DMS153 treated with DMSO at 0.1 percent for 48 hours (cell line): ENCODE measurements at regions not wholly inside any gene's neighbourhood (a gene's known extent, or its start where the extent isn't known, plus 50 kb on each side); places are given as distances from the start of the nearest gene placed in this dataset.

Experiments used
- DNase-seq: peaks from one replicate; lab custom pipeline; 2025; ENCODE audit not compliant: unreplicated experiment; lab: John Stamatoyannopoulos, UW

GRCh38 chr2:121041516-121041915, 243.5 kb downstream of the TFCP2L1 start:
- no peak for DNase-seq

- DNase-seq: no peak
Observed at GRCh38 chr2:121043061-121043826, 241.8 kb downstream of the TFCP2L1 start.

DNA sequence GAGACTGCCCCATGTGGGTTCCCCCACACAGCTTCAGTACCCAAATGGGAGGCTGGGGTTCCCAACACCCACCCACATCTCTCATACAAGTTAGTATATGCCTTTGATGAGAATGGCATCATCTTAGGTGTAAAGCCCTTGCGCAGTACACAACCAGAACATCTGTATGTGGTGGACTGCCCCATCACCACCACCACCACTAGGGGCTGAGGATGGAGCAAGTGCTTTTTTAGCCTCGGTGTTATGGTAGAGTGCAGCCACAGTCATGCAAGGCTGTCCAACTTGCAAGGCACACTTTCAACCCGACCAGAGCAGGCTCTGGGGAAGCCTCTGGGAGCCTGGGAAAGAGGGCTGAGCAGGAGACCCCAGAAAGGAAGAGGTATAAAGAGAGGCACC, 241.2 kb downstream of the TFCP2L1 start:
- DNase-seq: no peak

- DNase-seq: no peak
Observed at GRCh38 chr2:121044412-121044811, 240.6 kb downstream of the TFCP2L1 start.

GRCh38 chr2:121045245-121045644, 239.8 kb downstream of the TFCP2L1 start:
- DNase-seq: no peak

DNA sequence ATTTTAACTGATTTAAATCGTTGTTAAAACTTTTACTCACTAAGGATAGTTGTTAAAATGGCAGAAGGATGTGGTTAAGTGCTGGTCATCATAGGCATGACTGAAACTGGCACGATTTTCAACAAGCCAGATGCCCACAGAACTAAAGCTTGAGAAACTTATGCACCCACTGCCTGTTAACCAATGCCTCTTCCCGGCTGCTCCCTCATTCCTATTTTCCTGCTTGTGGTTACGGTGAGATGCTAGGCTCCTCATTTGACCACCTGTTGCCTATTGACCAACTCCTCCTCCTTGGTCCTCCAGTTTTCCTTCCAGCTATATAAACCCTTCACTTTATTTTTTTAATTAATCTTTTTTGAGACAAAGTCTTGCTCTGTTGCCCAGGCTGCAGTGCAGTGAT, 238.7 kb downstream of the TFCP2L1 start:
- DNase-seq: no peak

DNA sequence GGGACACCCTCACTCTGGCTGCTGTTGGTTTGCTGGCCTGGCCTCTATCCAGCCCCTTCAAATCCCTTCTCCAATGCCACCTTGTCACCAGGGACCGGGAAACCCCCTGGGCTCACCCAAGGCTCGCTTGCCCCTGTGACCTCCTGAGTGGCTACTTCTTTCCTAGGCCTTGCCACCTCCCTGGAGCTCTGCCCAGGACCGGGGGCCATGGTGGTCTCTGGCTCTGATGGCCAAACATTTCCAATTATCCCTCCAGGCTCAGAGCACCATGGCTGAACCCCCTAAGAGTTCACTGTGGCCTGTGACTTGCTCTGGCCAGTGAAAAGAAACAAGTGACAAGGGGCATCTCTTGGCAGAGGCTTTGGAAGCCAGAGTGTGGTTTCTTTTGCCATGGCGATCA, 237.6 kb downstream of the TFCP2L1 start:
- no peak for DNase-seq

DNA sequence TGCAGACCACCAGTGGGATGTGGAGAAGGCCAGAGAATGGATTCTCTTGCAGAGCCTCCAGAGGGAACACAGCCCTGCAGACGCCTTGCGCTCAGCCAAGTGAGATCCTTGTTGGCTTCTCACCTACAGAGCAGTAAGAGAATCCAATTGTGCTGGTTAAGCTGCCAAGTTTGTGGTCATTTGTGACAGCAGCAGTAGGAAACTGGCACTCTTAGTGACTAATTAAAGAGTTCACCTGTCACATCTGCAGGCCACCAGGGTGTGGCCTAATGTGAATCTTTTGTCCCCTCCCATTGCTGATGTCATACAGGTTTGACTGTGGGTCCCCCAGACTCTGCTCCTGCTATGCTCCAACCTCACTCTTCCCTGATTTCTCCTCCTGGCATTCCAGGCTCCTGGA, 235.9 kb downstream of the TFCP2L1 start:
- DNase-seq: no peak

DNA sequence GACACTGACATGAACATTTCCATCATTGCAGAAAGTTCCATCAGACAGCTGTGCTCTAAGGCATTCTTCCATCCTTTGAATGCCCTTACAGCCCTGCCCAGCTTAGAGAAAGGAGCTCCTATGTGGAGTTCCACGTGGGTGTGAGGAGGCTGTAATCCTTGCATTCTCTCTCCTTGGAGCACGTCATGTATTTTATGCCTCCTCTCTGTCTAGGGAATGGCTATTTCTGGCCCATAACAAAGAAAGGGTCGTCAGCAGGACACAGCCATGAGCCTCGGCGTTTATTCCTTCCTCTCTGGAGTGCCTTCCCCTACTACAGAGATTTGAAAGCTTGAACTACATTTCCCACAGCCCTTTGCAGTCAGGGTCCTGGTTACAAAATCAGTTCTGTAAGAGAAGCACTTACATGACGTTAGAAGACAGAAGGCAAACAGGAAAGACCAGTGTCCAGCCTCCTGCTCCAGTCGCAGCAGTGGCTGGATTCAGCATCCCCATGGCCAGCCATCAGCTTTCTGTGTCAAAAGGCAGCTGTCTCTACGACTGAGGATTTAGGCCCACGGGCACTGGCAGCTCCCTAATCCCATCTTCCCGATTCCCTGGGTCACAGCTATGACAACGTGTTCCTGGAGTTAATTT, 234.9 kb downstream of the TFCP2L1 start:
- DNase-seq: no peak

- no peak for DNase-seq
Observed at GRCh38 chr2:121051311-121051710, 233.7 kb downstream of the TFCP2L1 start.

- no peak for DNase-seq
Observed at GRCh38 chr2:121052023-121052422, 233.0 kb downstream of the TFCP2L1 start.

DNA sequence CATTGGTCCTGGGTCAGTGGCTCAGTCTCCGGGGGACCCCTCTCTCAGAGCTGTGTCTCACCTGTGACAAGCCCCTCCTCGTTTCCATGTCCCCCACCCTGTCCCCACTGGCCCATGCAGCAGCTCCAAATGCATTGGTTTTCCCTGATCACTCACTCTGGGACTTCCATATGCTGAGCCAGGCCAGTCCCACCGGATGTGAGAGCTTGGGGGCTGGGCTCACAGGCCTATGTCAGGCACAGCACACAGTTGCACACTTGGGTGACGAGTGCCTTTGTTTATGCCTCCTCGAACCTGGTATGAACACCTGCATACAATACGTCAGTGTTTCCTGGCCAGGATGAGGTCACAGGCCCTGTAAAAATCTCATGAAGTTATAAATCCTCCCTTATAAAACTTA, 232.5 kb downstream of the TFCP2L1 start:
- no peak for DNase-seq

GRCh38 chr2:121055088-121055487, 229.9 kb downstream of the TFCP2L1 start:
- no peak for DNase-seq

GRCh38 chr2:121055501-121055900, 229.5 kb downstream of the TFCP2L1 start:
- DNase-seq: no peak

DNA sequence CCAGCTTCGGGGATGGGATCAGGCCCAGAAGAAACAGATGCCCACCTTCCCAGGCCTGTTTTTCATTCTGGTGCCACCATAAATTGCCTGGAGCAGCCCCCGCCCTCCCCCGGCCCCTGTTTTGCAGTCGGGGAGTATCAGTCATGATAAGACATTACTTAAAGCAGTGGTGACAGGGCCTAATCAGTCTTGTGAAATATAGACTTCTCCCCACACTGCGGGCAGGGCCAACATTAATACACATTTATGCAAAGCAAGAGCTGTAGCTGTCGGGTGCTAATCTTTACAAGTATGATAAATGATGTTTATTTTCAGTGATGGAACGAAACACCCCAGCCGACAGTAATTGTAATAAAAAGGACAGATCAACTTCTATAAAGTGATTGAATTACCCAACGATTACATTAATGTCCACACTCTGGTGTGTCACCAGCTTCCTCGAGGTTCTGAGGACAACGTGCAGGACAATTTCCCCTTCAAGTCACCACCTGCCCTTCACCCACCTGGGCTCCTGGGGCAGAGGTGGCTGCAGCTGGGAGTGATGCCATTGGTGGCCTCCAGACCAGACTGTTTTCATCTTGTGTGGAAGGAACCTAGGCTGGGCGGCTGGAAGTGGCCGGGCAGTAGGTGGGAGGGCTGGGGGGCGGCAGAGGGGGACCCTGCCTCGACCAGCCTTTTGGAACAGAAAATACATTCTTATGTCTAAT, 226.0 kb downstream of the TFCP2L1 start:
- DNase-seq: no peak

GRCh38 chr2:121059651-121060649, 225.1 kb downstream of the TFCP2L1 start:
- no peak for DNase-seq

DNA sequence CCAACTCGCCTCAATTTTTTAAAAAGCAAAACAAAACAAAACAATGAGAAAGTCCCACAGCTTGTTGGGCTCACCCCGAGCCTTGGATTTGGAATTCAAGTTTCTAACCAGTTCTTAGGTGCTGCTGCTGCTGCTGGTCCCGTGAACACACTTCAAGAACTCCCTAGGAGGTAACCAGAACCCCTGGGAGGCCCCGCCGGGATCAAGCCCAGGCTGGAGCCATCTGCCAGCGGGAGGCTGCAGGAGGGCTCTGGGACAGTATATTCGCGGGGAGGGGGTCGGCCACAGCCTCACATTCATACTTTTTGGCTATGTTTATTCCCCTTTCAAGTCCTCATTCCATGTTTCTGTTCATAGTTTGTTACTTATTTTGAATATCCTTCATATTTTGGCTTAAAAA, 223.4 kb downstream of the TFCP2L1 start:
- DNase-seq: no peak

DNA sequence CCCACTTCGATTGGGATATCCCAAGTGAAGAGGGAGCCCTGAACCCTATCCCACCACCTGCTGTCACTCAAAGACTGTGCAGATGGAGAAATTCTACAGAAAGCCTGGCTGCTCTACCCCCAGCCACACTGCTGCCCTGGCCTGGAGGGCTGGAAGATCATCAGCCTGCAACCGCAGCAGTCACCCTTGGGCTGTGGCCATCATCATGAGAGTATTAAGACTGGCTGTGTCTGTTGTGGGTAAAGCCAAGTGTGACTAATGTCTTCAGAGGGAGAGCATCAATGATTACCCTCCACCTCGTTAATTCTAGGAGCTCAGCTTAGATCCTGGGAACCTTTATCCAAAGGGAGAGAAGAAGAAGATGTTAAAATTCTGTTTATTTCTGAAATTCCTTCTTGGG, 221.5 kb downstream of the TFCP2L1 start:
- DNase-seq: no peak

DNA sequence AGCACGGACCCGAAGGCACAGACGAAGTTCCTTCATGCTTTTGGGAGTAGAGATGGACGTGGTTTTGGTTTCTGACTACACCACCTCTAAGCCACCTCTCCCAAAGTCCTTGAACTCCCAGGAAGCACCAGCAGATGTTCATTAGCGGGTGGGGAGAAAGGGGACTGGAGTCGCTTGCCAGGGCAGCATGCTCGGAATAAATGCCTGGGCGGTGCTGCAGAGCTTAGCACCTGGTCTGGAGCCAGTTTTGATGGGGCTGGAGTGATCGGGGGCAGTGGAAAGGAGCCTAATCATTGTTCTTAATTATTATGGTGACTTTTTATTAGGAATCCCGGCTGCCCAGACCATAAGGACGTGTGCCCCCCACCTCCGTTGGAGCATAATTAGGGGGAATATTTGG, 220.8 kb downstream of the TFCP2L1 start:
- no peak for DNase-seq

GRCh38 chr2:121065239-121065638, 219.8 kb downstream of the TFCP2L1 start:
- DNase-seq: no peak

DNA sequence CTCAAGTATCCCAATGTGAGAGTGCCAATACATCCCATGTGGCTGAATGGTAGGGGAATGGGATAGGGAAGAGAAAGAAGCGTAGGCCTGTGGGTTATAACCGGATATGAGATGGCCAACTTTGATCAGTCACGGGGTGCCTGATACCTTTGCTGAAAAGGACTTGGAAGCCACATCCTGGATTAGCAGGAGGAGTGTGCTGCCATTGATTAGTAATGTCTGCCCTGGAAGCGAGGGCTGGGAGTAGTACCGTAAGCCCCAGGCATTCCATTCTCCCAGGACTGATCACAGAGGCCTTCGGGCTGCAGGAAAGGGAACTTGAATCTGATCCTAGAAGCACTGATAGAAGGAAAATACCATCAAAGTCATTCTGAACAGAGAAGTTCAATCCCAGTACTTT, 218.5 kb downstream of the TFCP2L1 start:
- DNase-seq: no peak
